ENCODE measurements at regions not wholly inside any gene's neighbourhood (a gene's known extent, or its start where the extent isn't known, plus 50 kb on each side); places are given as distances from the start of the nearest gene placed in this dataset.

GRCh38 chr12:92537290-92537960, 165.4 kb upstream of the PLEKHG7 start:
- H3F3A ChIP-seq (ENCODE audit: low read length, unreplicated experiment), result no peaks in the 10 kb centered on the region
- H3K9ac ChIP-seq (ENCODE audit: low read length), result no peak overlapping the region
- ATAC-seq (no peak), DNase-seq (no peak)
- H2AFZ ChIP-seq (ENCODE audit: low read length), result no peak overlapping the region
- H3K9me2 ChIP-seq (replicated peaks; ENCODE audit: low read length), result no peaks in the 10 kb centered on the region
- H3K4me3 ChIP-seq (ENCODE audit: low read length), result no peak overlapping the region
- no peaks in the 10 kb centered on the region for H3K36me3 ChIP-seq (ENCODE audit: low read depth, low read length)
- POLR2A ChIA-PET (ENCODE audit: unreplicated experiment), result no interaction called here
- BruUV-seq (replicated peaks), result no TSS peak
- no peak overlapping the region for H3K27ac ChIP-seq (ENCODE audit: low read length)
- no peaks in the 10 kb centered on the region for H3K27me3 ChIP-seq (ENCODE audit: low read length)
- H3K4me2 ChIP-seq (ENCODE audit: low read length), result no peak overlapping the region
- no peaks in the 10 kb centered on the region for H4K20me1 ChIP-seq (ENCODE audit: low read length)
- TF ChIP-seq CTCF (conservative IDR thresholded peaks at IDR 0.05; ENCODE audit: low read depth, low read length) (no peak), EZH2phosphoT487 (IDR thresholded peaks at IDR 0.05; ENCODE audit: borderline replicate concordance, low read length) (no peak), EZH2 (IDR thresholded peaks at IDR 0.05; ENCODE audit: low read length, unreplicated experiment) (no peak)
- peaks cover 20% of the 10 kb centered on the region for H3K4me1 ChIP-seq (ENCODE audit: insufficient read depth, low read length)
- H3K79me2 ChIP-seq (ENCODE audit: low read length), result no peaks in the 10 kb centered on the region
- H3K9me3 ChIP-seq (ENCODE audit: low read length), result no peaks in the 10 kb centered on the region
- CTCF ChIA-PET, result no interaction called here
- intact Hi-C loops (cut with micrococcal nuclease), result no loop called here

GRCh38 chr12:92535961-92536360, 166.8 kb upstream of the PLEKHG7 start:
- ChIA-PET CTCF (no interaction called here), POLR2A (ENCODE audit: unreplicated experiment) (no interaction called here)
- H3K79me2 ChIP-seq (ENCODE audit: low read length), result no peaks in the 10 kb centered on the region
- H3K4me1 ChIP-seq (ENCODE audit: insufficient read depth, low read length), result peaks cover 20% of the 10 kb centered on the region
- no peak overlapping the region for H3K27ac ChIP-seq (ENCODE audit: low read length)
- no peak for DNase-seq
- H3K36me3 ChIP-seq (ENCODE audit: low read depth, low read length), result no peaks in the 10 kb centered on the region
- H3K9me2 ChIP-seq (replicated peaks; ENCODE audit: low read length), result no peaks in the 10 kb centered on the region
- H3K9ac ChIP-seq (ENCODE audit: low read length), result no peak overlapping the region
- BruUV-seq (replicated peaks), result no TSS peak
- H3K4me2 ChIP-seq (ENCODE audit: low read length), result no peak overlapping the region
- no peak for ATAC-seq
- intact Hi-C loops (cut with micrococcal nuclease), result no loop called here
- H3K9me3 ChIP-seq (ENCODE audit: low read length), result no peaks in the 10 kb centered on the region
- no peaks in the 10 kb centered on the region for H3K27me3 ChIP-seq (ENCODE audit: low read length)
- no peak overlapping the region for H2AFZ ChIP-seq (ENCODE audit: low read length)
- no peaks in the 10 kb centered on the region for H3F3A ChIP-seq (ENCODE audit: low read length, unreplicated experiment)
- no peaks in the 10 kb centered on the region for H4K20me1 ChIP-seq (ENCODE audit: low read length)
- no peak overlapping the region for H3K4me3 ChIP-seq (ENCODE audit: low read length)
- TF ChIP-seq EZH2phosphoT487 (IDR thresholded peaks at IDR 0.05; ENCODE audit: borderline replicate concordance, low read length) (no peak), CTCF (conservative IDR thresholded peaks at IDR 0.05; ENCODE audit: low read depth, low read length) (no peak), EZH2 (IDR thresholded peaks at IDR 0.05; ENCODE audit: low read length, unreplicated experiment) (no peak)

- Histone ChIP-seq H4K20me1 (ENCODE audit: low read length) (no peaks in the 10 kb centered on the region), H3K4me1 (ENCODE audit: insufficient read depth, low read length) (no peaks in the 10 kb centered on the region), H3K4me2 (ENCODE audit: low read length) (no peak overlapping the region), H3K27me3 (ENCODE audit: low read length) (no peaks in the 10 kb centered on the region), H3K79me2 (ENCODE audit: low read length) (no peaks in the 10 kb centered on the region), H3F3A (ENCODE audit: low read length, unreplicated experiment) (no peaks in the 10 kb centered on the region), H3K4me3 (ENCODE audit: low read length) (no peak overlapping the region), H3K9me2 (replicated peaks; ENCODE audit: low read length) (no peaks in the 10 kb centered on the region), H3K9me3 (ENCODE audit: low read length) (no peaks in the 10 kb centered on the region), H3K9ac (ENCODE audit: low read length) (no peak overlapping the region), H2AFZ (ENCODE audit: low read length) (no peak overlapping the region), H3K27ac (ENCODE audit: low read length) (no peak overlapping the region), H3K36me3 (ENCODE audit: low read depth, low read length) (no peaks in the 10 kb centered on the region)
- intact Hi-C loops (cut with micrococcal nuclease), result no loop called here
- ATAC-seq, result no peak
- ChIA-PET CTCF (no interaction called here), POLR2A (ENCODE audit: unreplicated experiment) (no interaction called here)
- no peak for DNase-seq
- TF ChIP-seq EZH2phosphoT487 (IDR thresholded peaks at IDR 0.05; ENCODE audit: borderline replicate concordance, low read length) (no peak), EZH2 (IDR thresholded peaks at IDR 0.05; ENCODE audit: low read length, unreplicated experiment) (no peak), CTCF (conservative IDR thresholded peaks at IDR 0.05; ENCODE audit: low read depth, low read length) (no peak)
- no TSS peak for BruUV-seq (replicated peaks)
Measured at GRCh38 chr12:92533280-92533890, 169.4 kb upstream of the PLEKHG7 start.
